Prostate gland (tissue), 2 donors: ENCODE measurements at regions not wholly inside any gene's neighbourhood (a gene's known extent, or its start where the extent isn't known, plus 50 kb on each side); places are given as distances from the start of the nearest gene placed in this dataset.

Source experiments
- POLR2AphosphoS5 ChIP-seq: sonication (generic); formaldehyde crosslinking; IDR thresholded peaks from one replicate; pipeline ENCODE4 v1.6.1; 2017; ENCODE audit warnings: antibody characterized with exemption
- TF ChIP-seq, protein P1 (sequence below), 4 experiments: fragments of 200-600 bp in 2 of 4; fragments of 450-650 bp in 2 of 4; sonication (generic) in 2 of 4; IDR thresholded peaks; 1 replicate in 3 of 4; 2 replicates in 1 of 4; pipeline ENCODE4 v1.5.1; 2016 to 2019; ENCODE audit warnings: antibody characterized with exemption in 4 of 4, mild to moderate bottlenecking in 2 of 4, moderate library complexity in 2 of 4

DNA sequence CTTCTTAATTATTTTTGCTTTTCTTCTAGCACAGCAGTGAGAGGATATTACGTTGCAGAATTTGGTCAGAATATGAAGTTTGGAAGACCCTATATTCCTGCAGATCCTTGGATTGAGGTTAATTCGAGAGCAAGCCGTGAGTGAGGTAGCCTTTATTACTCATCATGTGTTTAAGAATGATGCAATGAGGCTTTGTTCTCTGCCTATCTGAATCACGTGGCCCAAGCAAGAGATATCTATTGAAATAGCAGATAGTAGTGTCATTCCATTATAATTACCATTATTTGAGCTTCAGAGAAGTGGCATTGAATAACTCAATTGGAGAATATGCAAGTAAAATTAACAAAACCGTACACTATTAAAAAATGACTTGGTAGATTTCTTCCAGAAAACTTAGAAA is 641.1 kb downstream of the TMEM182 start:
- TF ChIP-seq, protein P1, sequence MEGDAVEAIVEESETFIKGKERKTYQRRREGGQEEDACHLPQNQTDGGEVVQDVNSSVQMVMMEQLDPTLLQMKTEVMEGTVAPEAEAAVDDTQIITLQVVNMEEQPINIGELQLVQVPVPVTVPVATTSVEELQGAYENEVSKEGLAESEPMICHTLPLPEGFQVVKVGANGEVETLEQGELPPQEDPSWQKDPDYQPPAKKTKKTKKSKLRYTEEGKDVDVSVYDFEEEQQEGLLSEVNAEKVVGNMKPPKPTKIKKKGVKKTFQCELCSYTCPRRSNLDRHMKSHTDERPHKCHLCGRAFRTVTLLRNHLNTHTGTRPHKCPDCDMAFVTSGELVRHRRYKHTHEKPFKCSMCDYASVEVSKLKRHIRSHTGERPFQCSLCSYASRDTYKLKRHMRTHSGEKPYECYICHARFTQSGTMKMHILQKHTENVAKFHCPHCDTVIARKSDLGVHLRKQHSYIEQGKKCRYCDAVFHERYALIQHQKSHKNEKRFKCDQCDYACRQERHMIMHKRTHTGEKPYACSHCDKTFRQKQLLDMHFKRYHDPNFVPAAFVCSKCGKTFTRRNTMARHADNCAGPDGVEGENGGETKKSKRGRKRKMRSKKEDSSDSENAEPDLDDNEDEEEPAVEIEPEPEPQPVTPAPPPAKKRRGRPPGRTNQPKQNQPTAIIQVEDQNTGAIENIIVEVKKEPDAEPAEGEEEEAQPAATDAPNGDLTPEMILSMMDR (IDR thresholded peaks at IDR 0.05), result no peak
- no peak for TF ChIP-seq POLR2AphosphoS5
